Activated CD4-positive, CD25-positive, alpha-beta regulatory T cell (primary cell): ENCODE measurements at regions not wholly inside any gene's neighbourhood (a gene's known extent, or its start where the extent isn't known, plus 50 kb on each side); places are given as distances from the start of the nearest gene placed in this dataset.

Experiments used
- DNase-seq, 4 experiments: peaks; one replicate each; lab custom pipeline; 2025; lab: John Stamatoyannopoulos, UW

DNA sequence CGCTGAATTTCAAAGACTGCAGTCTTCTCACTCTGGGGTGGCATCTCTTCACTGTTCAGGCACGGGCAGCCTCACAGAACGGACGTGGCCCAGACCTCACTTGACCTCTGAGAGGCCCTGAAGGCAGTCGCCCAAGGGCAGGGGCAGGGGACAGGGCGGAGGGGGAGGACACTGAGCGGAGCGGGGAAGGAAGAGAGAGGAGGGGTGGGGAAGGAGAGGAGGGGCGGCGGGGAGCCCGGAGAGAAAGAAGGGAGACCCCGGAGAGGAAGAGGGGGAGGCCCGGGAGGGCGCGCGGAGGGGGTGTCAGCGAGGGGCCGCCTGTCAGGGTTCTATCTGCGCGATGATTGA lies 58.7 kb upstream of the COMTD1 start:
- no peak for DNase-seq

DNA sequence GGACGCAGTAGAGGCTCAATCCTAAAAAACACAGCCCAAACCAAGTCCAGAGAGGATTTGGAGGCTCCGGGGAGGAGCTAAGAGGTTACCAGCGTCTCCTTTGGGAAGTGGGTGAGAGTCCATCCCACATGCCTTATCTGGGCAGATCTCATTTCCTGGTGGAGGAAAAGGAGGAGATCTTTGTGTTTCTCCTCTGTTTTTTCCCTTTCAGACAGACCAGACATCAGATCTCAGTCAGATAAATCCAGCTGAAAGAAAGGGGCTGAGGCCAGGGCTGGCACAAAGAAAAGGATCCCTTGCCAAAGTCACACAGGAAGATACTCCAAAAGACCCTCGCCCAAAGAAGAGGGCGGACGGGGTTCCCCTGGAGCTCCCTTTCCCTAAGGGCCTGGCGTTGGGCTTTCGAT lies 58.3 kb upstream of the COMTD1 start:
- DNase-seq = no peak

DNA sequence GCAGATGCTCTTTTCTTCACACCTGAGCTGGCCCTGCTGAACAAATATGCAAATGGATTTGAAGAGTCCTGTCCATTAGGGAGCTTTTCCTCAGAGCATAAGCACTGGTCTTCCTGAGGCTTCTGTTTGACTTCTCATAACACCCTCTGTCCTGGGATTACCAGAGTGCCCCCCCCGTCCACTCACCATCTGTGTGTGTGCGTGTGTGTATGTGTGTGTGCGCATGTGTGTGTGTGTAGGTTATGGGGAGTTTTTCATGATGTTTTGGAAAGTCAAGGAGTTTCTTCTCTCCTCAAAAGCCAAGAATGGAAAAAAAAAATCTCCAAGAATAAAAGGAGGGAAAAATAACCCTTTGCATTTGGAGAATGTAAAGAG lies 57.7 kb upstream of the COMTD1 start:
- DNase-seq = no peak

DNA sequence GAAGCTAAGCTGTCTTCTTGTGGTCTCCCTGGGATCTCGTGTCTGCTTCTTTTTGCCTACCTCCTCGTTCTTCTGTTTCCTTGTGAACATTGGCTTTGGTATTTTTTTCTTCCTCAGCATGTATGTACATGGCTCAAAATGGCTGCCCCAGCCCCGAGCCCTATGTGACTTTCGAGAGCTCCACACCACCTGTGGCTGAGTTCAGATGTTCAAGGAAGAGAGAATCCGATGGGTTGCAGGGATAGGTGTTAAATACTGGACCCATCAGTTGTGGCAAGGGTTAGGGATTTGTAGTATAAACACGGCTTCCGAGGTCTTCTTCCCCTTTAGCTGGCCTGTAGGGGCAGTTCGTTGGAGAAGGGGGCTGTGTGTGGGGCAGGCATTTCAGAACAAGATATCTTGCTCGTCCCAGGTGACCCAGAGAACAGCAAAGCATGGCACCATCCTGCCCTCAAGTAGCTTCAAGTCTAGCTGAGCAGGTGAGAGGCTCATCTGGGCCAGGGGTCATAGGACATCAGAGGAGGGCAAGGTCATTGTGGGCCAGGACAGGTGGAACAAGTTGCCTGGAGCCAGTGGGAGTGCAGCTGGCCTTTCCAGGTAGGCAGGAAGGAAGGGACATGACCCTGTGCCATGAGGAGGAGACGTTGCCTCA lies 57.2 kb upstream of the COMTD1 start:
- no peak for DNase-seq

DNA sequence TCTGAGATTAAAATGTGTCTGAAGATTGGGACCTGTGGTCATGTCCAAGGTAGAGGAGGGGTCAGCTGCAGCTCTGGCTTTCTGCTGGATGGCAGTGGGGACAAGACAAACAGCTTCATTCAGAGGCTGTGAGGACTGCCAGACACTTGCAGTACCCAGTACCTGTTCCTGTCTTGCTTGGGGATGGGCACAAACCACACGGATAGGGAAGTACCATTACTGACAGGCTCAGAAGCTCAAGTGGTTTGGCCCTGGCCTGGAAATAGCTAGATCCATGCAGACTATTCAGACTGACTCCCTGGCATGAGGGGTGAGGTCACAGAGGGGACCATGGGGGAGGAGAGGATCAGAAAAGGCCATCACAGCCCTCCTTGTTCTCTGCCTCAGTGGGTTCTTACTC lies 56.0 kb upstream of the COMTD1 start:
- no peak for DNase-seq

DNA sequence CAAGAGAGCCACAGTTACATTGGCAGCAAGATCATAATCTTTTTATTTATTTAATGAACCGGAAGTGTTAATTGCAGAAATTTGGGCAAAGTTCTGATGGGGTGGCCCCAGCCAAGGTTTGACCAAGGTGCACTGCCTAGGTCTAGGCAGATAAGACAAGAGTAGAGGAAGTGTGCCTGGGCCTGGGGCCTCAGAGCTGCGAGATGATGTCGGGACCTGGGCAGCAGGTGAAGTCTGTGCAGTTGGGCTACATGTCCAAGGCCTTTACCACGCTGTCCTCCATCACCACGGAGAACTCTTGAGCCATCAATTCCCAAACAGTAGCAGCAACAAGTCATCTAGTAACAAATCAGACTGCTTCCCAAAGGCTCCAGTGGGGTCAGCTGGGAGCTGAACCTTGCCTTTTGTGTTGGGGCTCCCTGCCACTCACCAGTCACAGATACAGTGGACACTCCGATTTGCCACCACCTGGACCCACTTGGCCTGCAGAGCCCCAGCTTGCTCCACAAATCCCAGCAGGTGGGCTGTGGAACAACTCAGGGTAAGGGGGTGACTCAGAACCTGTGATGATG lies 52.5 kb upstream of the COMTD1 start:
- no peak for DNase-seq

DNA sequence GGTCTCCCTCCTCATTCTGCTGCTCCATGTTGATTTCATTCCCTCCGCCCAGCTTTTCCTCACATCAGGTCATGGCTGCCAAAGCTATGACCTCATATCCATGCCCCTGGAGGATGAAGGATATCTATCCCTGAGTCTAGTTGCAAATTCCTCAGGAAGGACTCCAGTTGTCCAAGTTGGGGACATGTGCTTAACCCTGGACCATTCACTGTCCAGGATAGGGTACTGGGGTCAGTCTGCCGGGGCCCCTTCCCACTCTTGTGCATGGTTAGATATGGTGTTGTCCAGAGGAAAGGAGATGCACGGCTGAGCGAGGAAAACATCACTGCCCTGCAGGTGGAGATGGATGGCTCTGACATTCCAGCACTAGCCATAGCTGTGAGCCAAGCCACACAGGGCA lies 51.9 kb upstream of the COMTD1 start:
- DNase-seq = no peak

DNA sequence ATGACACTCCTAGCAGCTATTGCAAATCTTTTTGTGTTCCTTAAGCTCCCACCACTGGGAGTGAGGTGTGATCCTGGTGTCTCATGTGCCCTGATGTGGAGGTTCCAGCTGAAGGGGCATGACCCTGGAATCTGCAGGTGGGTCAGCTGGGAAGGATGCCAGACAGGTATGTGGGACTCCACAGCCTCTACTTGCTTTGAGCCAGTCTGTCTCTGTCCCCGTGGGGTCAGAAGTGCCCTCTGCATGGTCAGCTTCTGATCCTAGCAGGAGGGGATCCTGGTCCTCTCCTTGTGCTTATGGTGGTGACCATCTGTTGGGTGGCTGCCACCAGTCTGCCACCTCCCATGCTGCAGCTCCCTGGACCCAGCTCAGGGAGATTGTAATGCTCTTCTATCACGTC lies 51.1 kb upstream of the COMTD1 start:
- DNase-seq = no peak
